ENCODE measurements at regions not wholly inside any gene's neighbourhood (a gene's known extent, or its start where the extent isn't known, plus 50 kb on each side); places are given as distances from the start of the nearest gene placed in this dataset.
"Not testable (repeated sequence)": the region's sequence is repeated elsewhere in the genome, so short reads cannot be mapped to it uniquely, and the experiment has no call there.

DNA sequence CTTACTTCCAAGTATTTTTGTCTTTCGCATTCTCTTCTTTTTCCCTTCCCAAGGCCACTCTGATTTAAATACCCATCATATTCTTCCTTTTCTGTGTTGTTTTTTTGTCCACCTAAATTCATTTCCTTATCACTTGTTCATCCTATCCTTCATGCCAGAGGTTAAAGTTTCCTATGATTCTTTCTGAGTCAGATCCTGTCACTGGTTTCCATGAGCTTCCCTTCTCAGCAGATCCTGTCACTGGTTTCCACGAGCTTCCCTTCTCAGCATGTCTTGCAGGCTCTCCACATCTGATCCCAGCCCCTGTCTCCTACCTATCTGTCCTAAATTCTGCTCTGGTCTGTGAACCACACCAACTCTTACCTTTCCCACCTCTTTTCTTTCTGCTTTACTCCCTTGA is 311.8 kb upstream of the RGS6 start:
- DNase-seq = no peak

DNA sequence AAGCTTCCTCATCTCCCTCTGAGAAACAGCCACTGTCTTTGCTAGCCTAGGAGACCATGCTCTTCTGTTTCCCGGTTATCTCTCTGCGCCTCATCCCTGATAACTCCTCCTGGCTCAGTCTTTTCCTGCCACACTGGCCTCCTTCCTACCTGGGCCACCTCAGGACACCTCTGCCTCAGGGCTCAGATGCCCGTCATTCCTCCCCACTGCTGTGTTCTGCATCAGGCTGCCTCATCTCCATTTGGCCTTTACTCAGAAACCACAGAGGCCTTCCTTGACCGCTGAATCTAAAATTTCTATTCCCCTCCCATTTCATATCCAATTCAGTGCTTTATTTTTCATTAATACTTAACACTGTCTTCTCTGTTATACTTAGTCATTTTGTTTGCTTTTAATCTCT is 311.0 kb upstream of the RGS6 start:
- DNase-seq = no peak

DNA sequence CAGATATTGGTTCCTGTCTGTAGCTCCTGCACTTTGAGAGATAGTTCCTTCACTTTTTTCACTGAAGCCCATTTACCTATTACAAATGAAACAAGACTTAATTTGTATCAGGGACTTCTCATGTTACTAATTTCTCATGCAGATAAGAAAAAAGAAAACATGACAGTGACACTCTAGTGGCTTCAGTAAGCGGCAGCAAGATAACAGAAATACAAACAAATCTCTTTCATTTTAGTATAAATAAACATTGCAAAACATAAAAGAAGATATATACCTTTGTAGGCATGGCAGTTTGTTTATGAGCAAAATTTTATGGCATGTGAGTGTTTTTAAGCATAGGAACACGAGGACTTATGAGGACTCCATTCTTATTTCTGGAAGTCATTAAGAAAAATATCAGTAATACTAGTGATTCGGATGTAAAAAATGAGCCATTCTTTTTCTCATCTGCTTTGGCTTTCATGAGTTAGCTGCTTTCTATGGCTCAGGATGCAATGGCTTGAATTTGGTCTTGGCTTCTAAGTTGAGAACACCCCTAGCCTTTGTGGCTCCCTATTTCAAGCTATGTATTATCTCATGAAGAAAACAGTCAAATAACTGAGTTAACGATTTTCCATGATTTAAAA is 310.1 kb upstream of the RGS6 start:
- DNase-seq = no peak

DNA sequence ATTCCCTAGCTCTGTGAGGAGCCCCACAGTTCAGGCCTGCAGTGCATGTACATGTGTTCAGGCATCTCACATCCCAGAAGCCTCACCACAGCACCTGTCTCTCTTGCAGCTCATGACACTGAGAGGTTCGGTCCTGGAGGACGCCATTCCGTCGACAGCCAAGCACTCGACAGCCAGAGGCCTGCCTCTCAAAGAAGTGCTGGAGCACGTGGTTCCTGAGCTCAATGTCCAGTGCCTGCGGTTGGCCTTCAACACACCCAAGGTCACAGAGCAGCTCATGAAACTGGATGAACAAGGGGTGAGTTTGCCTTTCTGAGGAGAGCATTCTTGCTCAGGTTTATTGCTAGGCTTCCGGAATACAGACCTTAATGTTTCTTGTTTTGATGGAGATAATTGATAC is 308.3 kb upstream of the RGS6 start:
- no peak for DNase-seq

DNA sequence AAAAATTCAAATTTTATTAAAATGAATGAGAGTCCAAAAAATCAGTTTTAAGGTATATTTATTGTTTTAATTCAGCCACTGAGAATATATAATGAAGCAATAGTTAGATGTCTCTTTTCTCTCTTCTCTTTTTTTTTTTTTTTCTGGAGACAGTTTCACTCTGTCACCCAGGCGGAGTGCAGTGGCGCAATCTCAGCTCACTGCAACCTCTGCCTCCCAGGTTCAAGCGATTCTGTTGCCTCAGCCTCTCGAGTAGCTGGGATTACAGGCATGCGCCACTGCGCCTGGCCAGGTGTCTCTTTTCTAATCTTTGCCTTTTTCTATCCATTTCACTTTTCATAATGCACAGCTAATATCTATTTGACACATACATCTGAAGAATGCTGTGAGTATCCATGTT is 307.1 kb upstream of the RGS6 start:
- DNase-seq = no peak

DNA sequence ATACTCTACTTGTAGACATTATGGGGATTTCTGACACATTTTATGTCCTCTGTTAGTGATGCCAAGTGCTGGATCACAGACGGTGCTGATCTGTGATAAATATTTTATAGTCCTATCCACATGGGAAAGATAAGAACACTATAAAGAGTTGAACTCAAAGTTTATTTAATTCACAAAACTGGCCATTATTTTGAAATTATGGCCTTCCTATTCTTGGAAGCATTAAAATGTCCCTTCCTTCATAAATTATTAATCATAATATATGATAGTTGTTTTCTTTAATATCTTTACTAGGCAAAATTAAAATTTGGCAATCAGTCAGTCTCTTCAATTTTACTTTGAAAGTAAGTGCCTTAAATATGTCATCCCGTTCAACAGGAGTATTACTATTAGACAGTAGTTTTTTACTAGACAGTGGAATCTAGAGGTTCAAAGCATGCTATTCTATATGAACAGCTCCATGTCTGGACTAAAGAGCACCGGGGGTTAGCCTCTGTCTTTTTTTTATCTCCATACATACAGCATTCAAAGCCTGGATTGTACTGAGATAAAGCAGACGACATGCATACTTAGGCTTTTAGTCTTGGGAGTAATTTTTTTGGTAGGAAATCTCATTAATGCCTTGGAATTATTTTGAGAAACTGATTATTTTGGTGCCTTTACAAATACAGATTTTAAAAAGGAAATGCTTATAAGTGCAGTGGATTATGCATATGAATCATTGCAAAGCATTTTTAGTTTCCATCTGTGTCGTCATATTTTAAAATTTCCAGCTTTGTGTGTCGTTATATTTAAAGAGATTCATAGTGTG is 306.1 kb upstream of the RGS6 start:
- no peak for DNase-seq

DNA sequence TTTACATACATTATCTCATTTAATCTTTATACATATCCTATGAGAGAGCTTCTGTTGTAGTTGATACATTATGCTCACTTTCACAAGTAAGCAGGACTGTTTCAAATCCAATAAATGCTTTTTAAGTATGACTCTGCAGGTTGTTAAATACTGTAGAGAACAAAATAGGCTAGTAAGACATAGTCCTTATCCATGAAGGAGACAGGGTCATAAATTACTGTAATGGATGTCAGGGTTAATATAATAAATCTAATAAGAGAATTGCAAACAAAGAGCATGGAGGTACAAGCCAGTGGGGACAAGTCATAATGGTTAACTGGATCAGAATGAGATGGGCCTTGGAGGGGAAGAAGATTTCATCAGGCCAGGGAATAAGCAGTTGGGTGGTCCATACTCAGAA is 303.8 kb upstream of the RGS6 start:
- no peak for DNase-seq

DNA sequence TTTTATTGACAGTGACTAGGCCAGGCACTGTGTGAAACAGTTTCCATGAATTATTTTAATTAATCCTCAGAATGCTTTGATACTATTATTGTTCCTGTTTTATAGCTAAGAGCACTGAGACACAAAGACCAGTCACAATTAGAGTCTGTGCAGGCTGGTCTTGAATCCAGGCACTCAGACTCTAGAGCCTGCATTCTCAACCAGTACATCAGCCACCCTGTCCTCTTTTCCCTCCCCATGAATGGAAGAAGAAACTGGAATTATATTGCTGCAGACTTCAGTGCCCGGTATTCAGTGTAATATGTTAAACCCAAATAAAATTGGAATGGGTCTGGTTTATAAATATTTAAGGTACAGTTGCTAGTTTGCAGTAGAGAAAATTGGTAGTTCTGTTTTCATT is 303.0 kb upstream of the RGS6 start:
- DNase-seq = no peak

DNA sequence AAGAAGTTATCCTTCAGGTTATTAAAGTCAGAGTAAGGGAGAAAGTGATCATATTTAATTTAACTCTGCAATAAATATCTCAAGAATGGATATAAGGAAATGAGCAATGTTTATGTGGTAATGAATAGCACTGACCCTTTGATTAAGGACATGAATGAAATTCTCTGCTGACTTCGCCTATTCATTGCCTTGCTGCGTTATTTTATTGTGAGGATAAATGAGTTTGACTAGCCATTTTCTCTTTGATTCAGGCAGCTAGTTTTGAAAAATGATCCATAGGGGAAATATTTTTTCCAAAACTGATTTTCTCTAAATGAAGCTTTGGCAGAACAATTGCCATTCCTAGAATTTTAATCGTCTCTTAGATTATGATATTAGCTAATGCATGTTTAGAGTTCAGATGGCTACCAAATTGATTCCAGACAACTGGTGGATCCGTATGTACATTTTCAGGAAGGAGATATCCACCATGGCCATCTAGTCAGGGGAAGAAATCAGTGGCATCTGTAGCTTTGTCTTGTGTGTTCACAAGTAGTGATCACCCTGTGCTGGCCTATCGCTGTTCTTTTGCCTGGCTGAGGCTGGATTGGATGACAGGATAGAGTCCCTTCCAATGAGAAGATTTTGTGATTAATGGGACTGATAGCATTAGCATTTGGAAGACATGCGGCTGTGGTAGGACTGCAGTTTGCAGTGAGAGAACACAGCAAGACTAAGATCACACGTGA is 302.3 kb upstream of the RGS6 start:
- no peak for DNase-seq

DNA sequence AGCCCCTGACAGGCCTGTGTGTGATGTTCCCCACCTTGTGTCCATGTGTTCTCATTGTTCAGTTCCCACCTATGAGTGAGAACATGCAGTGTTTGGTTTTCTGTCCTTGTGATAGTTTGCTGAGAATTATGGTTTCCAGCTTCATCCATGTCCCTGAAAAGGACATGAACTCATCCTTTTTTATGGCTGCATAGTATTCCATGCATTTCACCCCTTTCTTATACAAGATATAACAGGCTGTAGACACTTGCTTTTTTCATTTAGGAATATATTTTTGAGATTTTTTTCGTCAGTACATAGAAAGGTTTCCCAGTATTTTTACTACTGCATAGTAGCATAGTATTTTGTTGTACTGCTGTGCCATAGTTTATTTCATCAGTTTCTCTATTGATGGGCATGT is 301.2 kb upstream of the RGS6 start:
- DNase-seq = not testable (repeated sequence)

DNA sequence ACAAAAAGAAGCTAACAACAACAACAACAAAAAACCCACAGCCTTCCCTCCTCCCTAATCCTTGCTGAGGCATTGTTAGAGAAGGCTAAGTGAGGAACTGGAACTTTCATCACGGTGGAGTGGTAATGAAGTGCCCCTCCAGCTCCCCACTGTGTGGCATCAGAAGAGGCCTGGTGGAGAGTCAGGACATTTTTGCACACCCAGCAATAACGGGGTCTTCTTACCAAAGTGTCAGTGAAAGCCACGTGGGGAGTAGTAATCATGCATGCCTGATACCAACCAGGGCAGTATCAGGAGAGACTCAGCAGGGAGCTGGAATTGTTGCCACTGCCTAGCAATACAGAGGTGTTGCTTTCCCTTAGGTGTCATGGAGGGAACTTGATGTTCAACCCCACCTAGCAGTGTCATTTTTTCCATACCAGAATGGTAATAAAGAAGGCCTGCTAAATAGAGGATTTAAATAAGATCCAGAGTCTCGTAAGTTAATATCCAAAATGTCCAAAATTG is 299.7 kb upstream of the RGS6 start:
- no peak for DNase-seq

DNA sequence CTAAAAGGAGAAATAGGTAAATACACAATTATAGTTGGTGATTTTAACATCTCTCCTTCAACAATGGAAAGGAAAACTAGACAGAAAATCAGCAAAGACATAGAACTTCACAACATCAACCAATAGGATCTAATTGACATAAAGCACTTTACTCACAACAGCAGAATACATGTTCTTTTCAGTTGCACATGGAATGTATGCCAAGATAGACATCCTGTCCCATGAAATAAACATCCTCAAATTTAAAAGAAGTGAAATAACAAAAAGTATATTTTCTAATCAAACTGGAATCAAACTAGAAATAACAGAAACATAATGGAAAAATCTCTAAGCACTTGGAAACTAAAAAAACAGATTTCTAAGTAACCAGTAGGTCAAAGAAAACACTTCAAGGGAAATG is 296.2 kb upstream of the RGS6 start:
- no peak for DNase-seq

DNA sequence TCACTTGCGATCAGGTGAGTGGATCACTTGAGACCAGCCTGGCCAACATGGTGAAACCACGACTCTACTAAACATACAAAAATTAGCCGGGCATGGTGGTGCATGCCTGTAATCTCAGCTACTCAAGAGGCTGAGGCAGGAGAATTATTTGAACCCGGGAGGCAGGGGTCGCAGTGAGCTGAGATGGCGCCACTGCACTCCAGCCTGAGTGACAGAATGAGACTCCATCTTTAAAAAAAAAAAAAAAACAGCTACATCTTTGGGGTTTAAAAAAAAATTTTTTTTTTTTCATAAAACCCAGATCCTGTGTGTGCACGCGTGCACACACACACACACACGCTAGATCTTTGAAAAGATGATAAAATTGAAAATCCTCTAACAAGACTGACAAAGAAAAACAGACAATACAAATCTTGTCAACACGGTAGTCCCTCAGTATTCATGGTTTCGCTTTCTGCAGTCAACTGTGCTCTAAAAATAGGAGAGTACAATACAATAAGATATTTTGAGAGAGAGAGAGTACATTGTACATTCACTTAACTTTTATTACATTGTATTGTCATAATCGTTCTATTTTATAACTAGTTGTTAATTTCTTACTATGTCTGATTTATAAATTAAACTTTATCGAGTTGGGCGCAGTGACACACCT is 295.3 kb upstream of the RGS6 start:
- no peak for DNase-seq

DNA sequence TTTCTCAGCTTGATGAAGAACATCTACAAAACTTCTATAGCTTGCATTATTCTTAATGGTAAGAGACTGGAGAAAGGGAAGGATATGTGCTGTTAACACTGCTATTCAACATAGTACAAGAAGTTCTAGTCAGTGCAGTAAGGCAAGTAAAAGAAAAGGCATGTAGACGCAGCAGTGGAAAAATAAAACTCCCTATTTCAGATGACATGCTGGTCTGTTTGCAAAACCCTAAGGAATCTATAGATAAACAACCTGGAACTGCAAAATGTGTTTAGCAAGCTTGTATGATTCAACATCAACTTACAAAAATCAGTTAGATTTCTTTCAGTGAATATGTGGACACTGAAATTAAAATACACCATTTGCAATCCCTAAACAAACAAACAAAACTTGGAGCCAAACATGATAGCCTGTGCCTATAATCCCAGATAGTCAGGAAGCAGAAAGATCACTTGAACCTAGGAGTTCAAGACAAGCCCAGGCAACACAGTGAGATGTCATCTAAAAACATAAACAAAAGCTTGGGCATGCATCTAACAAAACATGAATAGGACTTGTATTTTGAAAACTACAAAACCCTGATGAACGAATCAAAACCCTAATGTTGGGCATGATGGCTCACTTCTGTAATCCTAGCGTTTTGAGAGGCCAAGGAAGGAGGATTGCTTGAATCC is 293.6 kb upstream of the RGS6 start:
- no peak for DNase-seq

DNA sequence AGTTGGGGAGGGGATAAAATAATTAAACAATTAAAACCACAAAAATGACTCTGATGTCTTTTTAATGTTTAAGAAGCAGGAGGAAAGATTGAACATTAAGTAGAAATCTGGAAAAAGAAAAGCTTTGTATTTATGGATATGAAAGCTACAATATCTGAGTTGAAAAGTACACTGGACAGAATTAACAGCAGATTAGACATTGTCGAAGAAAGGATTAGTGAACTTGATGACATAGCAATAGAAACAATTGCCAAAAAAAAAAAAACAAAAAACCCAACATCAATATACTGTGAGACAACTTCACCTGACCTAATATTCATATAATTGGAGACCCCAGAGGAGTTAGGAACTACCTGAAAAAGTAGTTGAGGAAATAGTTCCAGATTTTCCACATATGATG is 289.5 kb upstream of the RGS6 start:
- DNase-seq = no peak

DNA sequence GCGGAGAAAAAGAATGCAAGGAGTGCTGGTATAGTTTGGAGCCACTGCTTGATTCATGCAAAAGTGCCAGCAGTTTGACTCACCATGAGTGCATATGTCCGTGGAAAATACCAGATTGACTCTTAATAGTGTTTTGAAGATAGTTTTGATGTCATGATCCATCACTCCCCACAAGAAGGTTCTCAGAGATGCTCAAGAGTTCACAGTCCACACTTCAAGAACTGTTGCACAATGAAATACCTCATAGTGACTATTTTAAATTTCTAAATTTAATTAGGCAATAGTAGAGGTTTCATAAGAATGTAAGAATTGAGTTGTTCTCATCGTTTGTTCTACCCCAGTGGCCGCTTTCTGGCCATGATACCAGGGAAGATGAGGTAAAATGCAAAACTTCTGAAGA is 286.6 kb upstream of the RGS6 start:
- no peak for DNase-seq

DNA sequence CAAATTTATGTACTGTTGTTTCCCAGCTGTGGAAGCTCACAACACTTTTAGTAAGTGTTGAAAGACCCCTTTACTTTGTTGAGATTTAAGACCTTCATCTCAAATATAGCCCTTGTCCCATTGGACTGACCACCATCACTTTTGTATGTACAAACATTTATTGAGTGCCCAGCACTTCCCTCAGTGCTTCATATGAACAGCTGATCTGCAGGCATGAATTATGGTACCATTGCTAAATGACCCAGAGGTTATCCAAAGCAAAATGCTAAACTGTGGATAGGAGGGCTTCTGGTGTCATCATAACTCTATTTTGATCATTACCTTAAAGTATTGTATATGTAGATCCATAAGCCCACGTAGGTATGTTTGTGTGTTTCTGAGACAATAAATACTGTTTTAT is 285.7 kb upstream of the RGS6 start:
- no peak for DNase-seq

DNA sequence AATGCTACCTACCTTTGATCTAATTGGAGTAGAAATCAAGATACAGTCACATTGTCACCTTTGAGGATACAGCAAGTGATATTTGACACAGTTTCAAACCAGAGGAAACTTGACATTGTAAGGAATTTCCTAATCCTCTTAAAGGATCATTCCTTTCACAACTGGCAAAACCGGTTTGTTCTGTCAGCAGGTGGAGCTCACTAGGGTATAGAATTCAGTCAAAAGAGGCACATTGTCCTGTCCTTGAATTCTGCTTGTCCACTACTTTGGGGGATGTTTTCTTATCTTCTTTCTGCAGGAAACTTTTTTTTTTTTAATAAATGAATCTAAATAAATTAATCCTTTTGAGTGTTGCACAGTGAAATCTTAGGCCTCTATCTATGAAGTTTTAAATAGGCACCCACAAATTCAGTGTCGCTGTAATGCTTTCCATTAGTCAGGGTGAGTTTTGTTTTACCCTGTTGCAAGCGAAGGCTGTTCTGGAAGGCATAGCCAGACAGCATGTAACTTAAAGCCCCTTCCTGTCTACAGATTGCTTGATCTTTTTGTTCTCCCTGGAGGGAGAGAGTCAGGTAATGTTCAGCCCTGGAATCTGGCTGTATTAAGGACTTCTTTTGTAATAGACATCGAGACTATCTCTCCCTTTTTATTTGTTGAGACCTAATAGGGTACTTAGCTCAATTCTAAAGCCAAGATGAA is 285.0 kb upstream of the RGS6 start:
- DNase-seq = no peak

DNA sequence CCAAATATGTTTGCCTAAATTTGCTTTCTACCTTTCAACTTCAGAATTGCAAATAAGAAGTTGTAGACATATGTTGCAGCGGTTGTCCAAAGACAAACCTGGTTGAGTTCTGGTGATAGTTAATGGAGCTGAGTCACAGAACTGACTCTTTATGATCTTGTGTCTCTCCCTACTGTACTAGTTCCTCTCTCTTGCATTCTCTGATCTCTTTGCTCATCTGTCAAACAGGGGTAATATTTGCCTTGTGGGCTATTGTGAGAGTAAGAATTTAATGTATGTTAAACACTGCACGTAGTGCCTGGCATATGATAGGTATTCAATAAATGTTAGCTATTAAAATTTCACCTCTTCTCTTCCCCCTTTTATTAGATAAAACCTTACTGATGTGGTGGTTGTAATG is 283.5 kb upstream of the RGS6 start:
- no peak for DNase-seq

DNA sequence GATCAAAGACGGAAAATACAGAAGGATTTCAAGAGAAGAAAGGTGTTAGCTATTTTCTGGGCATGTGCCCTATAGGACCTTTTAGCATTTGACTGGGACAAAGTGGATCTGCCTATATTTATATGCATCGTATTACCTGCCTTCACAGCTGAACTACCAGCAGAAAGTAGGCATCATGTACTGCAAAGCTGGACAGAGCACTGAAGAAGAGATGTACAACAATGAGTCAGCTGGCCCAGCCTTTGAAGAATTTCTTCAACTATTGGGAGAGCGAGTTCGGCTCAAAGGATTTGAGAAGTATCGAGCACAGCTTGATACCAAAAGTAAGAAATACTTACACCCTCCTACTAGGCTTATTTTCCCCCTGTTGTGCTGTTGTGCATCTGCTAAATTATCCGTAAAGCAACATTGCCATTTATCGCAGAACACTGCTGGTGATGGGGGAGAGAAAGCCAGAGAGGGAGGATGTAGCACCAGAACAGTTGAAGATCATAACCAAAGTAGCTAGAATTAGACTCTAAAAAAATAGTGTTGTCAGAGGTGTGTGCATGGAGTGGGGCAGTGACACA is 282.0 kb upstream of the RGS6 start:
- DNase-seq = no peak

DNA sequence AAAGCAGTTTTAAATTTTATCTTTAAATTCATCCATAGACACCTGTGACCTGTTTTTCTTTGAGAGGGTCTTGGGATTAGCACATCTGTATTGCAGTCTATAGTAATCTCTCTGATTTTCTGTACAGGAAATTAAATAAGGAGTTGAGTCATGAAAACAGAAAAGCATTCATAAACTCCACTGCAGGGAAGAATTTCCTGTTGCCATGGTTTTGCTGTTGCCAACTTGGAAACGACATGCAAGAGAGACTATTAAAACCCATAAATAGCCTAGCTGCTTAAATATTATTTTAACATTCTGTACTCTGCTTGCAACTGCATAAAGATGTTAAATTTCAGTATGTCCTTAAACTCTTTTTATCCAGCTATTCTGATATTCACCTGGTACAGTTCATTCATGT is 281.0 kb upstream of the RGS6 start:
- no peak for DNase-seq

DNA sequence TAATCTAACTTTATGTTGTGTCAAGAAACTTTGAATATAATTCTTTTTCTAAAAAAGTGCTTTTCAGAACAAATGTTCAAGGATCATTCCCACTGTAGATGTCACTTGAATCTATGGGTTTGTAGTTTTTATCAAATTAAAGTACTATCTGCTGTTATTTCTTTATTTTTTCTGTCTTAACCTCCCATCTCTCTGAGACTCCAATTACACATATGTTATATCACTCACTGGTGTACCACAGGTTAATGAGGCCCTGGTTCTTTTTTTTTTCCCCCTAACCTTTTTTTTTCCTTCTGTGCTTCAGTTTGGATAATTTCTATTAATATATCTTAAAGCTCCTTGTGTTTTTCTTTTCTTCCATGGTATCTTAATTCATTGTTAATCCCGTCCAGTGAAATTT is 279.9 kb upstream of the RGS6 start:
- no peak for DNase-seq
